H9 (cell line): ENCODE measurements at regions not wholly inside any gene's neighbourhood (a gene's known extent, or its start where the extent isn't known, plus 50 kb on each side); places are given as distances from the start of the nearest gene placed in this dataset.

Experiments
- DNase-seq: peaks from one replicate; pipeline ENCODE4 v3.0.0-alpha.2; 2017
- H2AFZ ChIP-seq: one replicate; pipeline ENCODE4 v1.6.1; 2013; ENCODE audit warnings: mild to moderate bottlenecking, low read length, control low read depth, moderate library complexity
- H2AK5ac ChIP-seq: 2 replicates; pipeline ENCODE4 v1.6.1; 2013; ENCODE audit warnings: low read length, control low read depth, mixed read lengths; ENCODE audit not compliant: insufficient read length
- H2BK120ac ChIP-seq: one replicate; pipeline ENCODE4 v1.6.1; 2013; ENCODE audit warnings: low read depth, mild to moderate bottlenecking, low read length, control low read depth, inconsistent platforms; ENCODE audit not compliant: poor library complexity, severe bottlenecking
- H2BK12ac ChIP-seq: 2 replicates; pipeline ENCODE4 v1.6.1; 2013; ENCODE audit warnings: low read length, control low read depth, mixed read lengths, low read depth; ENCODE audit not compliant: insufficient read length
- H2BK15ac ChIP-seq: 2 replicates; pipeline ENCODE4 v1.6.1; 2013; ENCODE audit warnings: low read depth, low read length, control low read depth
- H2BK20ac ChIP-seq: one replicate; pipeline ENCODE4 v1.6.1; 2013; ENCODE audit warnings: low read depth, mild to moderate bottlenecking, low read length, control low read depth, inconsistent platforms; ENCODE audit not compliant: poor library complexity, severe bottlenecking
- H2BK5ac ChIP-seq: 2 replicates; pipeline ENCODE4 v1.6.1; 2013; ENCODE audit warnings: low read length, control low read depth, mixed read lengths; ENCODE audit not compliant: insufficient read length
- H3K14ac ChIP-seq: 2 replicates; pipeline ENCODE4 v1.6.1; 2013; ENCODE audit warnings: low read length, control low read depth; ENCODE audit not compliant: insufficient read depth
- H3K18ac ChIP-seq: 2 replicates; pipeline ENCODE4 v1.6.1; 2013; ENCODE audit warnings: low read depth, mild to moderate bottlenecking, mixed read lengths, low read length, control low read depth; ENCODE audit not compliant: insufficient read length
- H3K23ac ChIP-seq: 2 replicates; pipeline ENCODE4 v1.6.1; 2013; ENCODE audit warnings: low read length, control low read depth, mixed read lengths, low read depth; ENCODE audit not compliant: insufficient read length
- H3K23me2 ChIP-seq: 2 replicates; pipeline ENCODE4 v1.6.1; 2013; ENCODE audit warnings: low read depth, mild to moderate bottlenecking, mixed read lengths, low read length, control low read depth; ENCODE audit not compliant: insufficient read length, poor library complexity, severe bottlenecking
- H3K27ac ChIP-seq: 2 replicates; pipeline ENCODE4 v1.5.1; 2013; ENCODE audit warnings: low read length, control low read depth, mixed read lengths, low read depth; ENCODE audit not compliant: insufficient read length
- H3K27me3 ChIP-seq: 2 replicates; pipeline ENCODE4 v1.6.1; 2013; ENCODE audit warnings: low read length, control low read depth, inconsistent platforms; ENCODE audit not compliant: insufficient read depth
- H3K4ac ChIP-seq: 2 replicates; pipeline ENCODE4 v1.6.1; 2013; ENCODE audit warnings: low read depth, mild to moderate bottlenecking, control low read depth, inconsistent platforms, low read length, moderate library complexity
- H3K4me1 ChIP-seq: 2 replicates; pipeline ENCODE4 v1.6.1; 2013; ENCODE audit warnings: low read length, control low read depth, inconsistent platforms; ENCODE audit not compliant: insufficient read depth
- H3K4me2 ChIP-seq: 2 replicates; pipeline ENCODE4 v1.6.1; 2013; ENCODE audit warnings: low read length, control low read depth, mixed read lengths; ENCODE audit not compliant: insufficient read length, insufficient read depth
- H3K56ac ChIP-seq: 2 replicates; pipeline ENCODE4 v1.6.1; 2013; ENCODE audit warnings: low read depth, mild to moderate bottlenecking, mixed read lengths, low read length, control low read depth; ENCODE audit not compliant: insufficient read length
- H3K79me1 ChIP-seq: 2 replicates; pipeline ENCODE4 v1.6.1; 2013; ENCODE audit warnings: low read depth, mild to moderate bottlenecking, moderate library complexity, low read length, control low read depth, inconsistent platforms; ENCODE audit not compliant: insufficient read depth, poor library complexity, severe bottlenecking
- H3K79me2 ChIP-seq: 2 replicates; pipeline ENCODE4 v1.6.1; 2013; ENCODE audit warnings: low read length, control low read depth, inconsistent platforms; ENCODE audit not compliant: insufficient read depth
- H3K9ac ChIP-seq: 2 replicates; pipeline ENCODE4 v1.6.1; 2013; ENCODE audit warnings: low read length, control low read depth, mixed read lengths; ENCODE audit not compliant: insufficient read length; ENCODE audit errors: extremely low read depth
- H3K9me3 ChIP-seq: one replicate; pipeline ENCODE4 v1.6.1; 2013; ENCODE audit warnings: low read depth, low read length, inconsistent platforms; ENCODE audit not compliant: control insufficient read depth
- H3T11ph ChIP-seq: one replicate; pipeline ENCODE4 v1.6.1; 2013; ENCODE audit warnings: mild to moderate bottlenecking, low read length, control low read depth, inconsistent platforms
- H4K20me1 ChIP-seq: one replicate; pipeline ENCODE4 v1.6.1; 2013; ENCODE audit not compliant: control insufficient read depth, insufficient read length, insufficient read depth
- H4K5ac ChIP-seq: 2 replicates; pipeline ENCODE4 v1.6.1; 2013; ENCODE audit warnings: low read depth, mild to moderate bottlenecking, mixed read lengths, low read length, control low read depth; ENCODE audit not compliant: insufficient read length
- H4K8ac ChIP-seq: replicated peaks from 2 replicates; pipeline ENCODE4 v1.6.1; 2013; ENCODE audit warnings: low read length, control low read depth, mixed read lengths, low read depth; ENCODE audit not compliant: insufficient read length
- H4K91ac ChIP-seq: 2 replicates; pipeline ENCODE4 v1.6.1; 2013; ENCODE audit warnings: low read depth, mild to moderate bottlenecking, moderate library complexity, mixed read lengths, low read length, control low read depth; ENCODE audit not compliant: insufficient read length
- H3K27ac Mint-ChIP-seq, 3 experiments: 2 replicates in 2 of 3; 3 replicates in 1 of 3; pipeline ENCODE4 v1.8.0; 2020 to 2021; ENCODE audit warnings: mixed read lengths in 3 of 3, mild to moderate bottlenecking in 1 of 3, moderate library complexity in 1 of 3
- H3K27me3 Mint-ChIP-seq: 2 replicates; pipeline ENCODE4 v1.8.0; 2021; ENCODE audit warnings: low read depth, mild to moderate bottlenecking, moderate library complexity, mixed read lengths
- H3K36me3 Mint-ChIP-seq, 3 experiments: 2 replicates in 2 of 3; 3 replicates in 1 of 3; pipeline ENCODE4 v1.8.0; 2020 to 2021; ENCODE audit warnings: low read depth in 3 of 3, mixed read lengths in 3 of 3; ENCODE audit not compliant: insufficient read depth in 1 of 3
- H3K4me1 Mint-ChIP-seq, 2 experiments: 2 replicates each; pipeline ENCODE4 v1.8.0; 2020; ENCODE audit warnings: mixed read lengths in 2 of 2
- H3K4me3 Mint-ChIP-seq, 2 experiments: 2 replicates in 1 of 2; 3 replicates in 1 of 2; pipeline ENCODE4 v1.8.0; 2020 to 2021; ENCODE audit warnings: mild to moderate bottlenecking in 2 of 2, mixed read lengths in 2 of 2, moderate library complexity in 1 of 2
- H3K9me3 Mint-ChIP-seq, 2 experiments: 2 replicates in 1 of 2; 3 replicates in 1 of 2; pipeline ENCODE4 v1.8.0; 2020; ENCODE audit warnings: mild to moderate bottlenecking in 2 of 2, mixed read lengths in 2 of 2, moderate library complexity in 1 of 2
- WGBS: extraction: QIAGEN DNeasy Blood & Tissue Kit; methylation state at CpG from one replicate; pipeline ENCODE4 v1.1.7; 2013; ENCODE audit warnings: missing lambda C conversion rate, low lambda C conversion rate, mixed read lengths; ENCODE audit not compliant: insufficient read length; ENCODE audit errors: extremely low coverage; 5-methylcytosine and 5-hydroxymethylcytosine counted together
- TF ChIP-seq, protein P1 (sequence below): fragments of 200-600 bp; sonication (generic); conservative IDR thresholded peaks from 3 replicates; pipeline ENCODE4 v1.8.0; 2021; ENCODE audit warnings: antibody characterized with exemption, mild to moderate bottlenecking

DNA sequence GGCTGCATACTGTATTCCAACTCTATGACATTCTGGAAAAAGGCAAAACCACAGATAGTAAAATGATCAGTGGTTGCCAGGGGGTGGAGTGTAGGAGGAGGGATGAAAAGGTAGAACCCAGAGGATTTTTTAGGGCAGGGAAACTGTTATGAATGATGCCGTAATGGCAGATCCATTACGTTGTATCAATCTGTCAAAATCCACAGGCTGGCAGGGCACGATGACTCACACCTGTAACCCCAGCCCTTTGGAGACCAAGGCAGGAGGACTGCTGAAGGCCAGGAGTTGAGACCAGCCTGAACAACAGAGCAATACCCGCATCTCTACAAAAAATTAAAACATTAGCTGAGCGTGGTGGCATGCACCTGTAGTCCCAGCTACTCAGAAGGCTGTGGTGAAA, 91.8 kb downstream of the RMI2 start:
- no peak overlapping the region for H3K4ac ChIP-seq

More for the DNA sequence above, 91.8 kb downstream of the RMI2 start:
- no peak overlapping the region for H3K56ac ChIP-seq
- no peak overlapping the region for H3K23ac ChIP-seq
- DNase-seq, result no peak
- Mint-ChIP-seq H3K27me3 (peaks cover 9% of the 10 kb centered on the region), H3K9me3 (peaks cover 8 to 12% of the 10 kb centered on the region in 2 experiments; a peak in 4 of 5 replicates), H3K27ac (no peak overlapping the region), H3K4me3 (no peak overlapping the region), H3K36me3 (peaks cover 0 to 6% (median 0%) of the 10 kb centered on the region in 3 experiments; a peak in 2 of 7 replicates), H3K4me1 (no peaks in the 10 kb centered on the region)
- H2BK120ac ChIP-seq, result no peak overlapping the region
- no peak overlapping the region for H4K91ac ChIP-seq
- no peak overlapping the region for H3K14ac ChIP-seq
- no peak overlapping the region for H2BK5ac ChIP-seq
- no CpG with 5 or more reads among the region's 5 CpGs for WGBS
- H2BK20ac ChIP-seq, result no peak overlapping the region
- H4K20me1 ChIP-seq, result no peaks in the 10 kb centered on the region
- no peaks in the 10 kb centered on the region for H3K23me2 ChIP-seq
- H3K27ac ChIP-seq, result no peak overlapping the region
- H3K4me2 ChIP-seq, result no peak overlapping the region
- no peak overlapping the region for H2BK12ac ChIP-seq
- no peak overlapping the region for H2AK5ac ChIP-seq
- no peaks in the 10 kb centered on the region for H3K79me2 ChIP-seq
- no peaks in the 10 kb centered on the region; the same call in 1 of the 2 replicates for H3K4me1 ChIP-seq
- no peaks in the 10 kb centered on the region for H3K27me3 ChIP-seq
- TF ChIP-seq, protein P1, sequence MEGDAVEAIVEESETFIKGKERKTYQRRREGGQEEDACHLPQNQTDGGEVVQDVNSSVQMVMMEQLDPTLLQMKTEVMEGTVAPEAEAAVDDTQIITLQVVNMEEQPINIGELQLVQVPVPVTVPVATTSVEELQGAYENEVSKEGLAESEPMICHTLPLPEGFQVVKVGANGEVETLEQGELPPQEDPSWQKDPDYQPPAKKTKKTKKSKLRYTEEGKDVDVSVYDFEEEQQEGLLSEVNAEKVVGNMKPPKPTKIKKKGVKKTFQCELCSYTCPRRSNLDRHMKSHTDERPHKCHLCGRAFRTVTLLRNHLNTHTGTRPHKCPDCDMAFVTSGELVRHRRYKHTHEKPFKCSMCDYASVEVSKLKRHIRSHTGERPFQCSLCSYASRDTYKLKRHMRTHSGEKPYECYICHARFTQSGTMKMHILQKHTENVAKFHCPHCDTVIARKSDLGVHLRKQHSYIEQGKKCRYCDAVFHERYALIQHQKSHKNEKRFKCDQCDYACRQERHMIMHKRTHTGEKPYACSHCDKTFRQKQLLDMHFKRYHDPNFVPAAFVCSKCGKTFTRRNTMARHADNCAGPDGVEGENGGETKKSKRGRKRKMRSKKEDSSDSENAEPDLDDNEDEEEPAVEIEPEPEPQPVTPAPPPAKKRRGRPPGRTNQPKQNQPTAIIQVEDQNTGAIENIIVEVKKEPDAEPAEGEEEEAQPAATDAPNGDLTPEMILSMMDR, result no peak
- no peak overlapping the region for H4K8ac ChIP-seq
- H3K9me3 ChIP-seq, result peaks cover 6% of the 10 kb centered on the region
- H3T11ph ChIP-seq, result no peak overlapping the region
- no peak overlapping the region for H4K5ac ChIP-seq
- no peak overlapping the region for H2AFZ ChIP-seq
- H3K79me1 ChIP-seq, result no peaks in the 10 kb centered on the region
- no peak overlapping the region for H3K9ac ChIP-seq
- no peak overlapping the region for H2BK15ac ChIP-seq
- H3K18ac ChIP-seq, result no peak overlapping the region
